Ascending aorta (tissue), 2 donors: ENCODE measurements at regions not wholly inside any gene's neighbourhood (a gene's known extent, or its start where the extent isn't known, plus 50 kb on each side); places are given as distances from the start of the nearest gene placed in this dataset.

ENCODE experiments used
- DNase-seq, 2 donors: peaks; one replicate each; pipeline ENCODE4 v3.0.0-alpha.2; 2019; ENCODE audit warnings: low spot score in 2 of 2
- H3K27ac ChIP-seq, 2 donors: fragments of 200-600 bp; sonication (generic); one replicate each; pipeline ENCODE4 v1.5.1; 2016 to 2017; ENCODE audit warnings: mild to moderate bottlenecking in 1 of 2
- H3K27me3 ChIP-seq: fragments of 200-600 bp; sonication (generic); one replicate; pipeline ENCODE4 v1.5.1; 2017
- H3K36me3 ChIP-seq, 2 donors: fragments of 200-600 bp; sonication (generic); one replicate each; pipeline ENCODE4 v1.5.1; 2016
- H3K4me1 ChIP-seq, 2 donors: fragments of 200-600 bp; sonication (generic); one replicate each; pipeline ENCODE4 v1.5.1; 2016 to 2017; ENCODE audit warnings: mild to moderate bottlenecking in 1 of 2
- H3K4me3 ChIP-seq, 2 donors: fragments of 200-600 bp; sonication (generic); one replicate each; pipeline ENCODE4 v1.5.1; 2016 to 2017; ENCODE audit warnings: mild to moderate bottlenecking in 1 of 2
- H3K9me3 ChIP-seq, 2 donors: fragments of 200-600 bp; sonication (generic); one replicate each; pipeline ENCODE4 v1.5.1; 2016
- intact Hi-C: fragments of 100-400 bp; cut with DNase I; formaldehyde crosslinking; loops from one replicate; pipeline ENCODE4 v1.15.1; 2023
- TF ChIP-seq, protein P1 (sequence below), 3 experiments: fragments of 200-600 bp in 2 of 3; fragments of 450-650 bp in 1 of 3; sonication (generic) in 2 of 3; IDR thresholded peaks; one replicate each; pipeline ENCODE4 v1.5.1; 2016 to 2019; ENCODE audit warnings: antibody characterized with exemption in 3 of 3, mild to moderate bottlenecking in 1 of 3, moderate library complexity in 1 of 3

- Histone ChIP-seq H3K36me3 (no peaks in the 10 kb centered on the region), H3K27me3 (no peaks in the 10 kb centered on the region), H3K4me3 (no peak overlapping the region), H3K4me1 (no peaks in the 10 kb centered on the region), H3K27ac (no peak overlapping the region), H3K9me3 (no peaks in the 10 kb centered on the region)
- intact Hi-C loops, result no loop called here
- TF ChIP-seq, protein P1, sequence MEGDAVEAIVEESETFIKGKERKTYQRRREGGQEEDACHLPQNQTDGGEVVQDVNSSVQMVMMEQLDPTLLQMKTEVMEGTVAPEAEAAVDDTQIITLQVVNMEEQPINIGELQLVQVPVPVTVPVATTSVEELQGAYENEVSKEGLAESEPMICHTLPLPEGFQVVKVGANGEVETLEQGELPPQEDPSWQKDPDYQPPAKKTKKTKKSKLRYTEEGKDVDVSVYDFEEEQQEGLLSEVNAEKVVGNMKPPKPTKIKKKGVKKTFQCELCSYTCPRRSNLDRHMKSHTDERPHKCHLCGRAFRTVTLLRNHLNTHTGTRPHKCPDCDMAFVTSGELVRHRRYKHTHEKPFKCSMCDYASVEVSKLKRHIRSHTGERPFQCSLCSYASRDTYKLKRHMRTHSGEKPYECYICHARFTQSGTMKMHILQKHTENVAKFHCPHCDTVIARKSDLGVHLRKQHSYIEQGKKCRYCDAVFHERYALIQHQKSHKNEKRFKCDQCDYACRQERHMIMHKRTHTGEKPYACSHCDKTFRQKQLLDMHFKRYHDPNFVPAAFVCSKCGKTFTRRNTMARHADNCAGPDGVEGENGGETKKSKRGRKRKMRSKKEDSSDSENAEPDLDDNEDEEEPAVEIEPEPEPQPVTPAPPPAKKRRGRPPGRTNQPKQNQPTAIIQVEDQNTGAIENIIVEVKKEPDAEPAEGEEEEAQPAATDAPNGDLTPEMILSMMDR (IDR thresholded peaks at IDR 0.05), result no peak
- DNase-seq, result no peak
Observed at GRCh38 chr5:166936351-166936750, 1355.1 kb upstream of the WWC1 start.

DNA sequence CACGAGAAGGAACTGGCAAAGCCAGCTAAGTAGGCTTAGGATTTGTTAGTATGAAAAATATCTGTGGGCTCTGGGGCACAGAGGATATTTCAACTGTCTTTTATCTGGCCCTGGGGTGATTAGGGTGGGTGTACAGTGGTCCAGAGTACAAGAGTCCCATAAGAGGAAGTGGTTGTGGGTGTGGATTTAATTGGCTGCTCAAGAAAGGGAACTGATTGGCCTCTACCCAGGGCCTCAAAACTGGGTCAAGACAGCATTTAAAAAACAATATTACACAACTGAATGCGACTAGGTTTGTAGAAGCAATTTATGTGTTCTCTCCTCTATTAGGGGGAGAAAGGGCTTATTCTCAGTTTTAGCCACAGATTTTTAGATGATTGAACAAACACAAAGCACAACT is 1353.4 kb upstream of the WWC1 start:
- Histone ChIP-seq H3K27ac (no peak overlapping the region), H3K4me3 (no peak overlapping the region), H3K9me3 (no peaks in the 10 kb centered on the region), H3K27me3 (no peaks in the 10 kb centered on the region), H3K4me1 (no peaks in the 10 kb centered on the region), H3K36me3 (no peaks in the 10 kb centered on the region)
- intact Hi-C loops, result no loop called here
- TF ChIP-seq, protein P1 (IDR thresholded peaks at IDR 0.05), result no peak
- DNase-seq, result no peak

DNA sequence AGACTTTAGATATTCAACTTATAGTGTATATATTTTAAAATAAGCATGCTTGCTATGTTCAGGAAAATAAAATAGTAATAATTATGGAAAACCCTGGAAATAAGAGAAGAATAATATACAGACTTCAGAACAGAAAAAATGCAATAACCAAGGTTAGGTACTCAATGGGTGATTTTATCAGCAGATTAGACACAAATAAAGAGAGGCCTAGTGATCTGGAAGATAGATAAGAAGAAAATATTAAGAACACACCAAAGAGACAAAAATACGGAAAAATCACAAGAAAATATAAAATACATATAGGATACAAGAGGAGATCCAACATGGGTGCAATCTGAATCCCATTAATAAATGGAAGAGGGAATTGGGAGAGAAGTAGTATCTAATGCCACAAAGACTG is 1348.5 kb upstream of the WWC1 start:
- no peaks in the 10 kb centered on the region for H3K4me1 ChIP-seq
- H3K4me3 ChIP-seq, result no peak overlapping the region
- TF ChIP-seq, protein P1 (IDR thresholded peaks at IDR 0.05), result no peak
- no peaks in the 10 kb centered on the region for H3K27me3 ChIP-seq
- peaks cover 0 to 6% of the 10 kb centered on the region in 2 donors for H3K9me3 ChIP-seq
- intact Hi-C loops, result no loop called here
- H3K27ac ChIP-seq, result no peak overlapping the region
- no peaks in the 10 kb centered on the region for H3K36me3 ChIP-seq
- DNase-seq, result no peak

GRCh38 chr5:166947045-166947444 is 1344.4 kb upstream of the WWC1 start:
- no peak overlapping the region for H3K27ac ChIP-seq
- no peak for DNase-seq
- intact Hi-C loops, result no loop called here

GRCh38 chr5:166948679-166949078 is 1342.8 kb upstream of the WWC1 start:
- DNase-seq, result no peak
- no peak overlapping the region for H3K27ac ChIP-seq
- H3K4me1 ChIP-seq, result no peaks in the 10 kb centered on the region
- TF ChIP-seq, protein P1 (IDR thresholded peaks at IDR 0.05), result no peak
- H3K36me3 ChIP-seq, result no peaks in the 10 kb centered on the region
- intact Hi-C loops, result no loop called here
- H3K27me3 ChIP-seq, result no peaks in the 10 kb centered on the region
- no peak overlapping the region for H3K4me3 ChIP-seq
- peaks cover 0 to under 1% of the 10 kb centered on the region in 2 donors for H3K9me3 ChIP-seq

More at GRCh38 chr5:166947045-166947444, 1344.4 kb upstream of the WWC1 start:
- TF ChIP-seq, protein P1 (IDR thresholded peaks at IDR 0.05), result no peak
- H3K4me1 ChIP-seq, result no peaks in the 10 kb centered on the region
- H3K4me3 ChIP-seq, result no peak overlapping the region
- no peaks in the 10 kb centered on the region for H3K36me3 ChIP-seq
- peaks cover 0 to 6% of the 10 kb centered on the region in 2 donors for H3K9me3 ChIP-seq
- H3K27me3 ChIP-seq, result no peaks in the 10 kb centered on the region

- Histone ChIP-seq H3K27ac (no peak overlapping the region), H3K4me1 (no peaks in the 10 kb centered on the region), H3K27me3 (no peaks in the 10 kb centered on the region), H3K36me3 (no peaks in the 10 kb centered on the region), H3K4me3 (no peak overlapping the region), H3K9me3 (no peaks in the 10 kb centered on the region)
- TF ChIP-seq, protein P1 (IDR thresholded peaks at IDR 0.05), result no peak
- intact Hi-C loops, result no loop called here
- no peak for DNase-seq
Observed at GRCh38 chr5:166952048-166952447, 1339.4 kb upstream of the WWC1 start.
